Upper lobe of left lung (tissue), 4 donors: ENCODE measurements at regions not wholly inside any gene's neighbourhood (a gene's known extent, or its start where the extent isn't known, plus 50 kb on each side); places are given as distances from the start of the nearest gene placed in this dataset.

Experiments
- POLR2A ChIP-seq, 4 donors: fragments of 450-650 bp; IDR thresholded peaks; one replicate each; pipeline ENCODE4 v1.5.1; 2016 to 2017; ENCODE audit warnings: antibody characterized with exemption in 4 of 4, mild to moderate bottlenecking in 2 of 4
- TF ChIP-seq, protein P1 (sequence below), 6 experiments: fragments of 450-650 bp in 4 of 6; fragments of 200-600 bp in 2 of 6; sonication (generic) in 2 of 6; IDR thresholded peaks; one replicate each; pipeline ENCODE4 v1.5.1; 2016 to 2019; ENCODE audit warnings: antibody characterized with exemption in 6 of 6

DNA sequence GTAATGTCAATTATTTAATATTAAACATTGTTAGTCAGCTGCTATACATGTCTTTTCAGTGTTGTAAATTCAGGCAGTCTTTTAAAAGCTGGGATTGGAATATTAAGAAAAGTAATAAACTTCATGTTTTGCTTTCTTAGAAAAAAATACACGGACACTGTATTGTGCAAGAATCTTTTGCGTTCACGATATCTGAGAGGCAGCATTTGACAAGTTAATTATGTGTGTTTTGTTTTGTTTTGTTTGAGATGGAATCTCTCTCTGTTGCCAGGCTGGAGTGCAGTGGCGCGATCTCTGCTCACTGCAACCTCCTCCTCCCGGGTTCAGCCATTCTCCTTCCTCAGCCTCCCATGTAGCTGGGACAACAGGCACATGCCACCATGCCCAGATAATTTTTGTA is 1661.3 kb downstream of the HACE1 start:
- TF ChIP-seq, protein P1, sequence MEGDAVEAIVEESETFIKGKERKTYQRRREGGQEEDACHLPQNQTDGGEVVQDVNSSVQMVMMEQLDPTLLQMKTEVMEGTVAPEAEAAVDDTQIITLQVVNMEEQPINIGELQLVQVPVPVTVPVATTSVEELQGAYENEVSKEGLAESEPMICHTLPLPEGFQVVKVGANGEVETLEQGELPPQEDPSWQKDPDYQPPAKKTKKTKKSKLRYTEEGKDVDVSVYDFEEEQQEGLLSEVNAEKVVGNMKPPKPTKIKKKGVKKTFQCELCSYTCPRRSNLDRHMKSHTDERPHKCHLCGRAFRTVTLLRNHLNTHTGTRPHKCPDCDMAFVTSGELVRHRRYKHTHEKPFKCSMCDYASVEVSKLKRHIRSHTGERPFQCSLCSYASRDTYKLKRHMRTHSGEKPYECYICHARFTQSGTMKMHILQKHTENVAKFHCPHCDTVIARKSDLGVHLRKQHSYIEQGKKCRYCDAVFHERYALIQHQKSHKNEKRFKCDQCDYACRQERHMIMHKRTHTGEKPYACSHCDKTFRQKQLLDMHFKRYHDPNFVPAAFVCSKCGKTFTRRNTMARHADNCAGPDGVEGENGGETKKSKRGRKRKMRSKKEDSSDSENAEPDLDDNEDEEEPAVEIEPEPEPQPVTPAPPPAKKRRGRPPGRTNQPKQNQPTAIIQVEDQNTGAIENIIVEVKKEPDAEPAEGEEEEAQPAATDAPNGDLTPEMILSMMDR (IDR thresholded peaks at IDR 0.05) = no peak
- TF ChIP-seq POLR2A (IDR thresholded peaks at IDR 0.05) = no peak
